GM12878 (cell line): ENCODE measurements at regions not wholly inside any gene's neighbourhood (a gene's known extent, or its start where the extent isn't known, plus 50 kb on each side); places are given as distances from the start of the nearest gene placed in this dataset.

Source experiments
- EZH2 ChIP-seq: IDR thresholded peaks from 2 replicates; pipeline ENCODE4 v1.6.1; 2012; ENCODE audit warnings: low read depth, mild to moderate bottlenecking, control low read depth, inconsistent platforms, low read length, borderline replicate concordance; ENCODE audit not compliant: control insufficient read depth
- HCFC1 ChIP-seq: fragments of 150-350 bp; IDR thresholded peaks from 2 replicates; pipeline ENCODE4 v1.6.1; 2014; ENCODE audit warnings: low read length
- MTA2 ChIP-seq: fragments of 450-650 bp; IDR thresholded peaks from 2 replicates; pipeline ENCODE4 v1.6.1; 2016; ENCODE audit warnings: low read depth, mild to moderate bottlenecking, moderate library complexity
- MTA3 ChIP-seq: IDR thresholded peaks from 2 replicates; pipeline ENCODE4 v1.6.1; 2012; ENCODE audit warnings: low read length, inconsistent platforms, borderline replicate concordance
- SP1 ChIP-seq: IDR thresholded peaks from one replicate; pipeline ENCODE4 v1.6.1; 2011; ENCODE audit warnings: low read depth, low read length
- TAF1 ChIP-seq: IDR thresholded peaks from 2 replicates; pipeline ENCODE4 v1.6.1; 2011; ENCODE audit warnings: mild to moderate bottlenecking, low read depth, low read length, borderline replicate concordance
- ZNF207 ChIP-seq: fragments of 450-650 bp; IDR thresholded peaks from 2 replicates; pipeline ENCODE4 v1.6.1; 2014; ENCODE audit warnings: antibody characterized with exemption, mild to moderate bottlenecking, borderline replicate concordance

GRCh38 chr3:71865727-71866126 is 80.8 kb upstream of the PROK2 start:
- TF ChIP-seq ZNF207 (no peak), MTA2 (no peak), HCFC1 (no peak), MTA3 (no peak), SP1 (no peak), TAF1 (no peak), EZH2 (no peak)
